GM12878 (cell line): ENCODE measurements at regions not wholly inside any gene's neighbourhood (a gene's known extent, or its start where the extent isn't known, plus 50 kb on each side); places are given as distances from the start of the nearest gene placed in this dataset.

ENCODE experiments used
- ATAC-seq: fragments of 200-7000 bp; cut with Tn5 transposase; 3 replicates; pipeline ENCODE4 v1.9.1; 2020; ENCODE audit warnings: mild to moderate bottlenecking, moderate library complexity
- BruUV-seq: library from RNA; stranded (reverse); fragments of 400-500 nt; replicated peaks from 2 replicates; lab custom pipeline; 2021; lab: Mats Ljungman, UMichigan
- CTCF ChIA-PET: fragments of 300-600 bp; sonication (Branson Sonifier 250); formaldehyde crosslinking; extraction: SDS; loops from one replicate; lab custom pipeline; 2021; ENCODE audit warnings: inconsistent platforms; lab: Yijun Ruan, JAX
- POLR2A ChIA-PET: fragments of 350-600 bp; formaldehyde crosslinking; extraction: SDS; loops from one replicate; lab custom pipeline; 2021; ENCODE audit warnings: inconsistent platforms; lab: Charles Lee
- RAD21 ChIA-PET: fragments of 300-600 bp; sonication (Branson Sonifier 250); formaldehyde crosslinking; loops from one replicate; lab custom pipeline; 2023; ENCODE audit warnings: antibody characterized with exemption; ENCODE audit not compliant: unreplicated experiment; lab: Charles Lee
- SMC1A ChIA-PET: fragments of 300-600 bp; sonication (Branson Sonifier 250); formaldehyde crosslinking; loops from one replicate; lab custom pipeline; 2023; ENCODE audit not compliant: unreplicated experiment, uncharacterized antibody; lab: Charles Lee
- DNase-seq: peaks from one replicate; pipeline ENCODE4 v3.0.0-alpha.2; 2011; ENCODE audit warnings: low read depth, low spot score
- FAIRE-seq: peaks from 3 replicates; lab custom pipeline; 2011; peaks lifted over from hg19 to GRCh38; lab: Jason Lieb, UNC
- H2AFZ ChIP-seq: 2 replicates; pipeline ENCODE4 v1.6.0; 2011; ENCODE audit warnings: low read depth, low read length, control low read depth; ENCODE audit not compliant: control insufficient read depth
- H3K27ac ChIP-seq: 2 replicates; pipeline ENCODE4 v1.5.1; 2011; ENCODE audit warnings: control low read depth; ENCODE audit not compliant: control insufficient read depth, insufficient read depth
- H3K27me3 ChIP-seq, 2 experiments: replicated peaks in 1 of 2; 2 replicates each; pipeline versions ENCODE4 v1.6.0 to v1.6.1; 2011; ENCODE audit warnings: low read length in 1 of 2; ENCODE audit not compliant: control insufficient read depth in 2 of 2, insufficient read depth in 2 of 2
- H3K36me3 ChIP-seq, 2 experiments: 2 replicates each; pipeline ENCODE4 v1.5.1; 2011; ENCODE audit warnings: low read length in 1 of 2; ENCODE audit not compliant: control insufficient read depth in 2 of 2, insufficient read depth in 2 of 2
- H3K4me1 ChIP-seq: 2 replicates; pipeline ENCODE4 v1.6.1; 2011; ENCODE audit warnings: mild to moderate bottlenecking, low read length, moderate library complexity, mixed read lengths; ENCODE audit not compliant: control insufficient read depth, insufficient read depth
- H3K4me2 ChIP-seq: 2 replicates; pipeline ENCODE4 v1.6.0; 2011; ENCODE audit warnings: control low read depth; ENCODE audit not compliant: control insufficient read depth, insufficient read depth
- H3K4me3 ChIP-seq: fragments of 200-600 bp; sonication (generic); 2 replicates; pipeline ENCODE4 v1.5.1; 2016
- H3K79me2 ChIP-seq: 2 replicates; pipeline ENCODE4 v1.6.0; 2011; ENCODE audit warnings: low read length; ENCODE audit not compliant: control insufficient read depth, insufficient read depth
- H3K9ac ChIP-seq: 2 replicates; pipeline ENCODE4 v1.8.0; 2011; ENCODE audit warnings: low read length, control low read depth, mixed read lengths; ENCODE audit not compliant: control insufficient read depth, insufficient read depth
- H3K9me3 ChIP-seq: replicated peaks from 3 replicates; pipeline ENCODE4 v1.5.1; 2011; ENCODE audit warnings: mild to moderate bottlenecking, low read length; ENCODE audit not compliant: control insufficient read depth, insufficient read depth
- H4K20me1 ChIP-seq: 2 replicates; pipeline ENCODE4 v1.6.0; 2011; ENCODE audit not compliant: control insufficient read depth, insufficient read depth
- ATF3 ChIP-seq: IDR thresholded peaks from 2 replicates; pipeline ENCODE4 v1.6.1; 2011; ENCODE audit warnings: low read depth, mild to moderate bottlenecking, low read length, moderate library complexity, borderline replicate concordance; ENCODE audit errors: extremely low read depth
- BHLHE40 ChIP-seq, 2 experiments: fragments of 450-650 bp in 1 of 2; IDR thresholded peaks; 2 replicates each; pipeline ENCODE4 v1.6.1; 2011 to 2017; ENCODE audit warnings: low read depth in 2 of 2, borderline replicate concordance in 1 of 2, improper control_type of control experiment in 1 of 2, low read length in 1 of 2, mild to moderate bottlenecking in 1 of 2
- IRF5 ChIP-seq: fragments of 450-650 bp; IDR thresholded peaks from 2 replicates; pipeline ENCODE4 v1.6.1; 2017; ENCODE audit warnings: borderline replicate concordance
- NFYB ChIP-seq: IDR thresholded peaks from 2 replicates; pipeline ENCODE4 v1.6.1; 2011; ENCODE audit warnings: low read depth, mild to moderate bottlenecking, low read length, improper control_type of control experiment, moderate library complexity; ENCODE audit not compliant: insufficient read depth
- RELB ChIP-seq: fragments of 450-650 bp; IDR thresholded peaks from 2 replicates; pipeline ENCODE4 v1.6.1; 2017; ENCODE audit warnings: low read depth, mild to moderate bottlenecking, moderate library complexity
- SIX5 ChIP-seq: IDR thresholded peaks from 2 replicates; pipeline ENCODE4 v1.6.1; 2011; ENCODE audit warnings: mild to moderate bottlenecking, low read depth, low read length, moderate library complexity; ENCODE audit not compliant: severe bottlenecking
- SP1 ChIP-seq: IDR thresholded peaks from one replicate; pipeline ENCODE4 v1.6.1; 2011; ENCODE audit warnings: low read depth, low read length
- TBL1XR1 ChIP-seq: IDR thresholded peaks from 2 replicates; pipeline ENCODE4 v1.6.1; 2012; ENCODE audit warnings: low read depth, low read length, improper control_type of control experiment
- WGBS: methylation state at CpG from one replicate; pipeline ENCODE4 v1.1.6; 2016; ENCODE audit warnings: low lambda C conversion rate; ENCODE audit not compliant: insufficient replicate concordance, insufficient coverage; ENCODE audit errors: missing lambda C conversion rate; 5-methylcytosine and 5-hydroxymethylcytosine counted together
- in situ Hi-C: fragments of 300-500 bp; cut with MboI; formaldehyde crosslinking; loops from 9 replicates; pipeline ENCODE4 v1.14.3; 2018; ENCODE audit warnings: mixed read lengths
- intact Hi-C: fragments of 100-400 bp; cut with micrococcal nuclease; formaldehyde crosslinking; loops from one replicate; pipeline ENCODE4 v1.14.2; 2022; ENCODE audit not compliant: unreplicated experiment
- TF ChIP-seq, protein P1 (sequence below): IDR thresholded peaks from 2 replicates; pipeline ENCODE4 v1.6.1; 2011; ENCODE audit warnings: mild to moderate bottlenecking, low read depth, low read length, moderate library complexity; ENCODE audit not compliant: insufficient replicate concordance

DNA sequence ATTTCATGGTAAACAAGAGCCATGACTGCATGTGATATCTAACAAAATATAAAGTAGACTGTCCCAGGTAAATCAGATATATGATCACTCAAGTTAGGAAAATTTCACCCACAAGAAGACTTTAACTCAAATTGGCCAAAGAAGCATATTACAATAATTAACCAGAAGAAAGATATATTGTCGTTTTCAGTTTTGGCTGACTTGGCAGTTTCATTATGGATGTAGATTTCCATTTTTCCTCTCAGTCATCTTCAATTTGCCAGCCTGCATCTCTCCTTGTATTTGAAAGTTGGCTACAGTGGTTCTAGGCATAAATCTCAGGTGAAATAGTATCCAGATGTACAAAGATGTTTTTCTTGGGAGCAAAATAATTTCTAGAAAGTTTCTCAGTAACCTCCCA, 761.6 kb downstream of the LRFN5 start:
- in situ Hi-C loops: no loop called here

More for the DNA sequence above, 761.6 kb downstream of the LRFN5 start:
- ChIA-PET RAD21 (no interaction called here), CTCF (no interaction called here), POLR2A (no interaction called here), SMC1A (no interaction called here)
- Histone ChIP-seq H4K20me1 (no peaks in the 10 kb centered on the region), H3K36me3 (no peaks in the 10 kb centered on the region), H3K9ac (no peak overlapping the region), H3K27ac (no peak overlapping the region), H2AFZ (no peak overlapping the region), H3K4me1 (no peaks in the 10 kb centered on the region), H3K79me2 (no peaks in the 10 kb centered on the region), H3K4me3 (no peak overlapping the region), H3K4me2 (no peak overlapping the region), H3K9me3 (no peaks in the 10 kb centered on the region), H3K27me3 (no peaks in the 10 kb centered on the region)
- no TSS peak for BruUV-seq
- DNase-seq (no peak), ATAC-seq (no peak), FAIRE-seq (no peak)
- TF ChIP-seq SP1 (no peak), NFYB (no peak), ATF3 (no peak), SIX5 (no peak), TBL1XR1 (no peak), BHLHE40 (IDR thresholded peaks at IDR 0.05; ENCODE audit: borderline replicate concordance in 1 of 2, low read depth in 2 of 2, low read length in 1 of 2) (no peak), RELB (no peak), IRF5 (no peak)
- TF ChIP-seq, protein P1, sequence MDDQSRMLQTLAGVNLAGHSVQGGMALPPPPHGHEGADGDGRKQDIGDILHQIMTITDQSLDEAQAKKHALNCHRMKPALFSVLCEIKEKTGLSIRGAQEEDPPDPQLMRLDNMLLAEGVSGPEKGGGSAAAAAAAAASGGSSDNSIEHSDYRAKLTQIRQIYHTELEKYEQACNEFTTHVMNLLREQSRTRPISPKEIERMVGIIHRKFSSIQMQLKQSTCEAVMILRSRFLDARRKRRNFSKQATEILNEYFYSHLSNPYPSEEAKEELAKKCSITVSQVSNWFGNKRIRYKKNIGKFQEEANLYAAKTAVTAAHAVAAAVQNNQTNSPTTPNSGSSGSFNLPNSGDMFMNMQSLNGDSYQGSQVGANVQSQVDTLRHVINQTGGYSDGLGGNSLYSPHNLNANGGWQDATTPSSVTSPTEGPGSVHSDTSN: no peak
- 68% methylated on average over 1 of the region's 1 CpG for WGBS
- intact Hi-C loops: no loop called here
